NCI-H524 treated with DMSO at 0.1 percent for 48 hours (cell line): ENCODE measurements at regions not wholly inside any gene's neighbourhood (a gene's known extent, or its start where the extent isn't known, plus 50 kb on each side); places are given as distances from the start of the nearest gene placed in this dataset.
"Not testable (repeated sequence)": the region's sequence is repeated elsewhere in the genome, so short reads cannot be mapped to it uniquely, and the experiment has no call there.

Experiments used
- DNase-seq: peaks from one replicate; lab custom pipeline; 2025; lab: John Stamatoyannopoulos, UW

DNA sequence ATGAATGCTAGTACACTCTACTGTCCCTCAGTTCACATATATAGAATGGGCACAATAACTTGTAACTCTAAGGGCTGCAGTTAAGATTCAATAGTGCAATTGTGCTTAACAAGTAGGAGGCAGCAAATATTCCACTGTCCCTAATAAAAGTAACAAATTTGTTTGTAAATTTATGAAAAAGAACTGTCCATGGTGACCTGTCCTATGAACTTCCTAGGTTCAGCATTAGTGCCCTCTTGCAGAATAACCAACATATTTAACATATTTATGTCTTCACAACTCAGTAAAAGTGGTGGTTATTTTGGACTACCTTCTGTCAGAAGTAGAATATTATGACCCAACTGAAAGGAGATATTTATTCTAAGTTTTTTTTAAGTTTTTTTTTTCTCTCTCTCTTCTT is 327.8 kb downstream of the CENPW start:
- no peak for DNase-seq

DNA sequence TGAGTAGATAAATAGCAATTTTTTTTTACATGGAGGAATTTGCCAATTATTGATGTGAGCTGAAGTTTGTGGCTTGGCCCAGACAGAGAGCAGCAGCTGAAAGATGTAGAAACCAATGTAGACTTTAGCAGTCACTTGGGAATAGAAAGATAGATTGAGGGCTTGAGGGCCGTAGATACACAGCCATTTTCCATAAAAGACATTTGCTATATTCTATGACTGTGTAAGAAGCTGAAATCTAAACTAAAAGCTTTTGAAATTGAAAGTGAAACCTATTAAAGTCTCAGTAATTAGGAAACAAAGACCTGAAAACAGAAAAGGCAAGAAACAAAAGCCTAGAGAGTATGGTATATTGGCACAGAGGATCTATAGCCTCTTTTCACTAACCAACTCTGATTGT is 332.7 kb downstream of the CENPW start:
- DNase-seq = no peak

DNA sequence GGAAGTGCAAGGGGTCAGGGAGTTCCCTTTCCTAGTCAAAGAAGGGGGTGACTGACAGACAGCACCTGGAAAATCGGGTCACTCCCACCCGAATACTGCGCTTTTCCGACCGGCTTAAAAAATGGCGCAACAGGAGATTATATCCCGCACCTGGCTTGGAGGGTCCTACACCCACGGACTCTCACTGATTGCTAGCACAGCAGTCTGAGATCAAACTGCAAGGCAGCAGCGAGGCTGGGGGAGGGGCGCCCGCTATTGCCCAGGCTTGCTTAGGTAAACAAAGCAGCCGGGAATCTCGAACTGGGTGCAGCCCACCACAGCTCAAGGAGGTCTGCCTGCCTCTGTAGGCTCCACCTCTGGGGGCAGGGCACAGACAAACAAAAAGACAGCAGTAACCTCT is 333.8 kb downstream of the CENPW start:
- DNase-seq = not testable (repeated sequence)

DNA sequence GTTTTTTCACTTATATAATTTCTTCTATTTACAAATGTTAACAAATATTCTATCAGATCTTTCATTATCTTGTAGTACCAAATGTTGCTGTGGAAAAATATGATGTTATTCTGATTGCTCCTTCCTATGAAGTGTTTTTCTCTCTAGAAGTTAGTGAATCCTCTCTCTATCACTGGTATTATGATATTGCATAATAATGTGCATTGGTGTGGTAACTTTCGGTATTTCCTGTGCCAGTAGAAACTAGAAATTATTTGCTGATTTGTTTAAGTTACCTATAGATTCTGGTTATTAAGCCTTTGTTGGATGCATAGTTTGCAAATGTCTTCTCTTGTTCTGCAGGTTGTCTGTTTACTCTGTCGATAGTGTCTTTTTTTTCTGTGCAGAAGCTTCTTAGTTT is 342.5 kb downstream of the CENPW start:
- no peak for DNase-seq

DNA sequence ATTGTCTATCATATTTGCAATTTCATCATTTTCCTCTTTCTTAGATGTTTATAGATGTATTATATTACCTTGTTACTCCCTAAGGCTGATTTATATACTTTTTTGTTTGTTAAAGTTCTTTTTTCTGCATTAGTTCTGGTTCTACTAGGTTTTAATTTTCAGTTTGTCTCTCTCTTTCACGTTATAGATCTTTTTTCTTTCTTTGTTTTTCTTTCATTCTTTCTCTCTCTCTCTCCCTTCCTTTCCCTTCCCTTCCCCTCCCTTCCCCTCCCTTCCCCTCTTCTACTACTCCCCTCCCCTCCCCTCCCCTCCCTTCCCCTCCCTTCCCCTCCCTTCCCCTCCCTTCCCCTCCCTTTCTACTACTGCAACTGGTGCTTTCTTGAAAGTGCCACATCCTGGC is 345.3 kb downstream of the CENPW start:
- no peak for DNase-seq

DNA sequence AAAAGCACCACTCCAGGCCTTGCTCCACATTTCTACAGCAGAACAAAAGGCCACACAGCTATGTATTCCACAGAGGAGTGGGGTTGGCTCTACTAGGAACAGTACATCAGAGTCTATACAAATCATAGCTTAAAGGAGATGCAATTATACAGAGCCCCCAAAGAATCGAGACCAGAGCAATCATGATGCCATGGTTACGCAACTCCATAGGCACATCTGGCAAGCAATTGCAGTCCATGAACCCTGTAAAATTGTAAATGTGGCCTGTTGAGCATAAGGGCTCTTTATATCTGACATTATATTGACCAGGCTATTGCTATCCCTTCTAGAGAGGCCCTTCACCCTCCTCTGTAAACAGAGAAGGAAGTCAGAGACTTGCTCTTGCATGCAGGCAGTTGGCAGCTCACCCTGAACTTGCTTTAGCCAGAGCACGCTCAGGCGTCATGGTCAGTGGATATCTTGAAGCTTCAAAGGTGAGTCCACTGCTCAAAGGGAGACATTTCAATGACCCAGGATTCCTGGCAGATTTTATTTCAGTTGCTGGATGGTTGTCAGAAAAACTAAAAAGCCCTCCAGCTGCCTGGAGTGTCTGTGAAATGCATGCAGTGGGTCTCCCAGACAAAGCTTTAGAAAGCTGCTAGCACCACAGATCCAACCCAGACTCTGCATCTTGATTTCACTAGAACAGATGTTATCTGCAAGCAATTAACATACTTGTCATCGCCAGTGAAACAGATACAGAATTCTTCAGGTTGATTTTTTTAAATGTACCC is 357.2 kb downstream of the CENPW start:
- no peak for DNase-seq

DNA sequence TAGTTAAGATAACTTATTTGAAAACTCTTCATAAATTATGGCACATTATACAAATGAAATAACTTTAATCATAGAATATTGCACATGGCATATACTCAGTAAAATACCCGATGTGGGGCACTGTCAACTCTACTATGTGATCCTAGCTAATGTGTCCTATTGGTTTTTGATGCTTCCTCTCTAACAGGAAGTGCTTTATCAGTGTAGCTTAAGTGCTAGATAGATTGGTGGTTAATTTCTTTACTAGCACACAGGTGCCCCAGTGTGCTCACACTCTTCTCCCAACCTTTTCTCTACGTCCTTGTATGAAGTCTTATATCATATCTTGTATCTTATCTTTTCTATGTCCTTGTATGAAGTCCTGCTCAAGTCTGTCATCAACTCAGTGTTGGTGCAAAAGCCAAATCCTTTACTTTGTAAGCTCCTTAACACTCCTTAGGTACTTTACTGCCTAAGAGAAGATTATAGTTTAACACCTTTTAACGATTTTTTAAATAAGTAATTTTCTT is 358.9 kb downstream of the CENPW start:
- DNase-seq = no peak

DNA sequence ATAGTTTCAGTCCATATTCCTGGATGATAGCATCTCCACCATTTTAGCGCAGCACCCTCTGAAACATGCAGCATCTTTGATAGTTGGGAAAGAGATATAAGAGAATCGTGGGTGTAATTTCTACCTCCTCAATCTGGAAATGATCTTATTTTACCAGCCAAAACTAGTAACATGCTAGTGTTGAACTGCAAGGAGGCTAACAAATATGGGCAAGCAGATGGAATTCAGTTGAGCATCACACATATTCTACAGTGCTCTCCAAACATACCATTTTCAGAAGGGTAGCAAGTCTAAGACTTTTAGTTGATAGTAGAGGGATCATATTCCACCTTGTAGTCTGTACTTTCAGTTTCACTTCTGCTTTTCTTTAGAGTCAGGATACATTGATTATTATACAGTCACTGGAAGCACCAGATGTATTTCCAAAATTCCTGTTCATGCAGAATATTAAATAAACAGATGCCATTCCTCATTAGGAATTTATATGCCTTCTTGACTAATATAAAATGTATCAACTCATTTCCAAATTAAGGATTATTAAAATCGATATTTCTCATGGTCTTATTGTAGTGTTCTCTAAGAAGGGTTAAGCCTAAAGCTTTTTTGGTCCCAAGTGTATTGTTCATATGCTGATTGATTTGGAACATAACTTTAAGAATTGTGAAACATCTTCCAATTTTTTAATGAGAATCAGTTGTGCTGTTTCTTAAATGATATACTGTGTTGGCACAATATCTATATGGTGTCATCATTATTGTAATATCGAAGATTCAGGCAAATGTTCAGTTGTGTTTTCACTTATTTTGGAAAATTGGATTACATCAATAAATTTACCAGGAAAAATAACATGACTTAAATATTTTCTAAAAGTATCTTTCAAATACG is 362.0 kb downstream of the CENPW start:
- DNase-seq = no peak

DNA sequence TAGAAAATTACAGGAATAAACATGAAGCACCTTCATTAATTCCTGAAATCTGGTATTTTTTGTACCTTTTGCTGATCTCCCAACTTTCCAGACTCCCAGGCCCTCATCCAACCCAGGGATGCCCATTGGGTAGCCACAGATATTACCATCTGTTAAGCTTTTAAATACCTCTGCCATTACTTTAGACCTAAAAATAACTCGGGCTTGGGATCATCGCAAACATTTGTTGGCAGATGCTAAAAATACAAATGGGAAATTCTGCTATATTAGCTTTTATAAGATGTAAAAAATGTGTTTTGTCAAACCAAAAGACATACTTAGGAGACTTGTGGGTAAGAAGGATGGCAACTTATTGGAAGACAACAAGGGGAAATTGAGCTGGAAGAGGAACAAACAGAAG is 376.1 kb downstream of the CENPW start:
- DNase-seq = no peak

DNA sequence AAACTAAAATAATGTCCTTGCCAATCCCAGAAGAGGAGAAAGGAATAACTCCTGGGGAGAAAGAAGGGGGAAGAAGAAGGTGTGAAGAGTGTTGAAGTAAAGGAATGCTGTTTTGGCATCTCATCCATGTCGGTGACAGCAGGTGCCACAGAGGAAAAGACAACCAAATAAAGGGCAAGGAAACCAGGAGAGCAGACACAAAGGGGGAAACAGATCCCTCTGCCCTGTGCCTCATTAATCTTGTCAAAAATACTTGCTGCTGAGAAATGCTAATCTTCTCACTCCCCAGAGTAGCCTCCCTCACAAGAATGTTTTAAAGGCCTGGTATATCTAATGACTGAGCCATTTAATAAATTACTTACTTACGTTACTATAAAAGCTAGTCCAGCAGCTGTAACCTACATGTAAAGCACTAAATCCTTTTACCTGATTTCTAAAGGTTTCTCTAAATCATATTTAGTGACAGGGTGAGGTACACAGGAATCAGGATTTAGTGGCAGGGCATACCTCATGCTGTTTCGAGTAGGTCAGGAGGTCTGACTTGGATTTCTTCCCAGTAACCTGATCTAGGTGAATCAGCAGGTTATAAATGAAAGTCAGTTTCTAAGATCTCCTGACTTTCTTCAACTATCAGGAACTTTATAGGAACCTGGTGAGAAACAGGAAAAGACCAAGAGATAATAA is 377.1 kb downstream of the CENPW start:
- no peak for DNase-seq

DNA sequence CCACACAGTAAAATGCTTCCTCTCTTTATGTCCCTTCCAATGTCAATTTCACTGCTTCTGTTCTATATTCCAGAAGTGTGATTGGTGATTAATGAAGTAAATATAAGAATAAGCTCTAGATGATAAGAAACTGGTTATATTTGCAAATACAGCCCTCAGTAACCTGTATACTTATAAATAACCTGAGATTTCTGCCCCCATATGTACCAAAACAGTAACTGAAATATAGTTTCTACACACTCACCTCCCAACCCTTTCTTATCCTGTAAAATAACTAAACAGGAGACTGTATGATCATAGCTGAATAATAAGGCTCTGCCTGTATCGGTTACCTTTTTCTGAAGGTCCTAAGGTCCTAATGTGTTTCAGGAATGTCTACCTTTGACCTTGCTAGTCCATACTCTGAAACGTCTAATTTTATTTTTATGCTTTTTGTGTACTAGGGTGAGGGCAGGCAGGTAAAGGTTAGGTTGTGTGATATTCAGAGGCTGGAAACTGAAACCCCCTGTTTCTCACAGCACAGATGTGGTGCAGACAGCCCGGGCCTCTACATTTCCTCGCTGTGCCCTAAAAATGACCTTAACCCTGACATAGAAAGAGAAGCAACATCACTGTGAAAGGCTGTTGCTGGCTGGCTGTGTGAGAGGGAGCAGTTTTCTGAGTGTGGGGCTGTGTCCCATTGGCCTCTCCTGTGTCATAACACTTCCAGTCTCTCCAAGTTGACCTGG is 378.8 kb downstream of the CENPW start:
- DNase-seq = no peak

DNA sequence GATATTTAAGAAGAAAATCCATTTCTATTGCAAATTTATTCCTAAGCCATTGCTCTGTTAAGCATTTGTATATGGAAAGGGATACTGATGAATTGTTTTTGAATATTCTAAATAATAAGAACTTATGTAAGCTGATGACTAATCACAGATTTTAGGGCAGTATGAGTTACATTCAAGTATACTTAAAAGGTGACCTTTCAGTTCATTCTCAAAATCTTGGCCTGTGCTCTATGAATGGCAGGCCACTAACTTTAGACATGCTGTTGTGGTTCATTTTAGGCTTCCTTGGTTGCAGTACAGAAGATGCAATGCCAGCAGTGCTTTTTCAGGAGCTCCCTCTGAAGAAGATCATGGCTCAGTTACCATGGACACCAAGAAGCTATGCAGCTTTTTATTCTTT is 380.4 kb downstream of the CENPW start:
- DNase-seq = no peak

DNA sequence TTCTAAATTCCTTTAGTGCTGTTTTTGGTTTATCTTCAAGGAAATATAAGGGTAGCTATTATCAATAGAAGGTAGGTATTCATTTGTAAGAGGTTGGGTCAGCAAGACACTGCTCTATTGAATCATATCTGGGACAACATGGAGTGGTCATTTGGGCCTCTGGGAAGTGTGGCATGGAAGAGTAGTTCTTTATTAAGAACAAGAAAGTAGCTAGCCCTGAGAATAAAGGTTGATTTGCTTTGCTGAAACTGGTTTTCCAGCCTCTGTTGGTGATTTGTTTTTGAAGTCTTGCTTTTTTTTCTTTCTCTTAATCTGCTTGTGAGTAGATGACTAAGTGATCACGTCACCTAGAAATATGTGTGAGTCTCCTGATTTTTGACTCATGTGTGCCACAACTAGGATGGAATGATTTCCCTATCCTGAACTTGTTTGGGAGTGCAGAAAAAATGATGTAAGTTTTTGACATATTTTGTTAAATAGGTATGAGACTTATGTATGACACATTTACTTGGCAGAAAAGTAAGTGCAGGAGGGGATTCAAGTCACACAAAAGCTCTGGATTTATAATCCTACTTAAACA is 381.8 kb downstream of the CENPW start:
- DNase-seq = no peak

DNA sequence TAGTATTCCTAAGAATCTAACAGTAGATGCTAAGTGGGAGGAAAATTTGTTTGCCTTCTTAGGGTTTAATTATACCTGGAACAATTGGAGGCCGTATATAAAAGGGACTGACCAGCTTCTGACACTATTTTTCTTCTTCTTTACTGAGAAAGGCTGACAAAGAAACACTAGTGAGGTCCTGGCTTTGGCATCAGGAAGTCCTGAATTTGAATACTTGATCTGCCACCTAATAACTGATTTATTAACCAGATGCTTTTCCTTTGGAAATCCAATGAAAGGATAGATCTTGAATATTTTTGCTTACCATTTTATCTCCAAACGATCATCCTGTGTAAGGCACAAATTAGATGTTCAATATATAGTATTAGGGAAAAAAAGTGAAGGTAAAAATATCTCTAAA is 382.5 kb downstream of the CENPW start:
- DNase-seq = no peak

DNA sequence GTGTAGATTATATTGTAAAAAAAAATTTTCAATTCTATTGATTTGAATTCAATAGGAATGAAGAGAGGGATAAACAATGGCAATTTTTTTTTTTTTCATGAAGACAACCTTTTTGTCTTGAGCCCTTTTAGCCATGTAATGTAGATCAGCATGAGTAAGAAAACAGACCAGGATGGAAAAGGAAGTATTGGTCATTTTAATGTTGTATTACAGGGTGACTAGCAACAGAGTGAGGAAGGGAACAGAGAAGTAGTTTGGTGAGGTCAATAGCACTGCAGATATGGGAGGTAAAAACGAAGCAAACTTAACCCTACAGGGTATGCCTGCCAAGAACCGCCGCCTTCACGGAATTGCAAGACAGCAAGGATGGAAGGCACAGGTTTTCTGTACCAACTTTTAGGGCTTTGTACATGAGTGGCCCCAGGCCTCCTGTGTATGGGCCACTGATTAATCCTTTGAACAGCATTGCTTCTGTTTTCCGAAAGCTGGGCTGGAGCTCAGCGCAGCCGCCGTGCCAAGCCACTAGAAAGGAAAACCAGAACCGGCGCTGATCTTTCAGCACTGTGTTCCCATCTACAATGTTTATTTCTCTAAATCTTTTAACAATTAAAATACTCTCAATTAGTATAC is 383.7 kb downstream of the CENPW start:
- DNase-seq = no peak

DNA sequence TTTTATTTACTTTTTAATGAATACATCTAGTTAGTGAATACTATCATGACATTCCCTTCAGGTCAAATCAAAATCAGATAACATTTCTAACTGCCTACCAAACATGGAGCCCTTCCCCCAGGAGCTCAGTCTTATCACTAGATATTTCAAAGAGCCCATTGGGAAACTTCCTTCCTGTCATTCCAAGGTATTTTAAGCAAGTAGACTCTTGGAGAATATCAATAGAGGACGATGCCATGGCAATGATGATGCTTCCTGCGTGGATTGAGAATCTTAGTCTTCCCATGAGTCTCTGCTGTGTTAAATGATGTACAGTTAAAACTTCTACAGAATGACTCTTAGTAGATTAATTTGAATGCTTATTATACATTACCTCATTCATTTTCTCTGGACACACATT is 384.9 kb downstream of the CENPW start:
- no peak for DNase-seq

DNA sequence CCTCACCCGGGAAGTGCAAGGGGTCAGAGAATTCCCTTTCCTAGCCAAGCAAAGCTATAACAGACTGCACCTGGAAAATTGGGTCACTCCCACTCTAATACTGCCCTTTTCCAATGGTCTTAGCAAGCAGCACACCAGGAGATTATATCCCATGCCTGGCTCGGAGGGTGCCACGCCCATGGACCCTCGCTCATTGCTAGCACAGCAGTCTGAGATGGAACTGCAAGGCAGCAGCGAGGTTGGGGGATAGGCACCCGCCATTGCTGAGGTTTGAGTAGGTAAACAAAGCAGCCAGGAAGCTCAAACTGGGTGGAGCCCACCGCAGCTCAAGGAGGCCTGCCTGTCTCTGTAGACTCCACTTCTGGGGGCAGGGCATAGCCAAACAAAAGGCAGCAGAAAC is 386.5 kb downstream of the CENPW start:
- not testable (repeated sequence) for DNase-seq

DNA sequence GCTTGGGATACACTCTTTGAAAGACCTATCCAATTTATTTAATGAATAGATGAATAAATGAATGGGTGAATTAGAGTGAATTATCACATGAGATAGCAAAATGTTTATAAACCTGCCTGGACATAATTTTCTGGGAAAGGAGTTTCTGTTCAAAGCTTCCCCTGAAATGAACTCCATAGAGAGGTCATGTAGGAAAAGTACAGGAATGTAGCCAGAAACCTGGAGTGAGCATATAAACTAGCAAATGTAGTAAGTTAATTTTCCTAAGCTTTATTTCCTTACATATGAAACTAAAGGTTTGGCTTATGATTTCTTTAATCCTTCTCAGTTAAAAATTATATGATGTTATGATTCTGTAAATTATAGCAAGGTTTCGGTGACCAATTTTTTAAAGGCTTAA is 380.3 kb upstream of the RSPO3 start:
- DNase-seq = no peak

DNA sequence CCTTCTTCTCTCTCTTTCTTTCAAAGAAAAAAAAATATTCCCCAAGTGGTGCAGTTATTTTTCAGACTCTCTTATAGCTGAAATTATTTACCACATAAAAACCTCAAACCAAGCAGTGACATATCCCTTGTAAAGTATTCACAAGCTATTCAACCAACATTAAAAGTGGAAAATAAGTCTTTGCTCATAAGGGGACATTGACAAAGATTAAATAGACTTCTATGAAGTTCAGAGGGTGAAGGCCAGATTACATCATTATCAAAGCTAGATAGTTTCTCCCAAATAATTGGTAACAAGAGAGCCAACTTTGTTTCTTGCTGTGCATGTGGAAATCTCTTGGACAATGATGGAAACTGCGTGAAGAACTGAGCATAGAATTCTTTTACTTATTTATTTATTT is 379.8 kb upstream of the RSPO3 start:
- DNase-seq = no peak

DNA sequence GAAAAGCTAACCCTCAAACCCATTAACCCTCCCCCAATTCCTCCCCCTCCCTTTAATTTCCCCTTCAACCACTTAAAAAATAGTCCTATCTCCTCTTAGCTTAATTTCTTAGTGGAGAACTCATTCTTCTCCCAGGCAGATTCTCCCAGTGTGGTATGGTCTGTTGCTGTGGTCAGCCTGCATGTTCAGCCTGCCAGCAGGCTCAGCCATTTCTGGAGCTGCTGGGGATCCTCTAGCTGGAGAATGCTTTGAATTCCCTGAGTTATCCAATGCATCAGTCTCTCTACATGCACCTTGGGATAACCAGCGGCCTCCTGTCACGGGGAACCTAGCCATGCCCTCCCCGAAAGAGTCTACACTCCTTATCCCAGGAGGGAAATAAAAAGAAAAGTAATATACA is 375.4 kb upstream of the RSPO3 start:
- no peak for DNase-seq
